GM18519 (cell line): ENCODE measurements at regions not wholly inside any gene's neighbourhood (a gene's known extent, or its start where the extent isn't known, plus 50 kb on each side); places are given as distances from the start of the nearest gene placed in this dataset.
"Not testable (repeated sequence)": the region's sequence is repeated elsewhere in the genome, so short reads cannot be mapped to it uniquely, and the experiment has no call there.

Experiments used
- ATAC-seq: cut with Tn5 transposase; IDR thresholded peaks from one replicate; pipeline ENCODE4 v1.9.1; 2021; ENCODE audit warnings: mild to moderate bottlenecking, moderate library complexity; ENCODE audit not compliant: unreplicated experiment, low FRiP score

DNA sequence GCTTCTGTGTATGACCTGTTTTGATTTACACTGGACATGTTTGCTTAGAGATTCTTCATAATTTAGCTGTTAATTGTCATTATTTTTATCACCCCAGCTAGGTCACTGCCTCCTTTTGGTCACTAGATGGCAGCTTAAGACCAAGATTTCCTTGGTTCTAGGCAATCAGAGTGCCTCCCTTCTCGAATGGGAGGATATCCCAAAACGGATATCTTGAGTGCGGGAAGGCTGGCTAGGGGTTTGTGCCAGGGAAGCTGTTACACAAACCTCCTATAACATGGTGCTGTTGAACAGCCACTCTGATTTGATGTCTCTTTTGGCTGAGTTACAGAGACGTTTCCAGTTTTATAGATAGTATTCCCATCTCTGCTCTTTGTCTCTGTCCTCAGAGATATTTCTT, 283.5 kb downstream of the S1PR1 start:
- ATAC-seq: peak; percentile 82

DNA sequence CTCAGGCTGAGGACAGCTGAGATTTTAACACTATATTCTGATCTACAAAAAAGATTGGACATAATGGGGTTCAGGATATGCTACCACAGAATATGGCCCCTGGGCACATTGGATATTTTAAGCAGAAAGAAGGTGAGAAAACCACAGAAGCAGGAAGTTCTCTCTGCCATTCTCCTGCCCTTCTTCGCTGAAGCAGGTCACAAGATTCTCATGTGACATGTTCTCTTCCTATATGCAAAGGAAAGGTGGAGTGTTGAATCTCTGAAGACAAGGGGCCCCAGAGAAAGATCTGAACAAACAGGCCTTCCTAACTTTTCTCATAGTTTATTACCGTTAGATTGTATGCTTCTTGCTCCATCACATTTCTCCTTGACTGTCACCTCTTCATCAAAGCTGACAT, 285.7 kb downstream of the S1PR1 start:
- no peak for ATAC-seq

DNA sequence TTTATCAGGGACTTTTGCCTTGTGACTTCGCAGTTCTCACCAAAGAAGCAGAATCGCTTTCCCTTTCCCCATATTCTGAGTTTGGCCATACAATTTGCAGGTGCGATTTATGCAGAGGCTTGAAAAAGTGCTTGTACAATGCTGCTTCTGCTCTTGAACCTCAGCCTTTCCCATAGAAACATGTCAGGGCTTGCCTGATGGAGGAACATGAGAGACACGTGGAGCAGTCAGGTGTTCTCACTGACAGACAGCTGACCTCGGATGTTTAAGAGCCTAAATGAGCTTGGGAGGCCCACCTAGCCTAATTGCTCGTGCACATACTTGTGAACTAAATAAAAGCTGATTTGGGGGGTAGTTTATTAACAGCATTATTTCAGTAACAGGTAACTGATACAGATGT, 290.0 kb downstream of the S1PR1 start:
- no peak for ATAC-seq

DNA sequence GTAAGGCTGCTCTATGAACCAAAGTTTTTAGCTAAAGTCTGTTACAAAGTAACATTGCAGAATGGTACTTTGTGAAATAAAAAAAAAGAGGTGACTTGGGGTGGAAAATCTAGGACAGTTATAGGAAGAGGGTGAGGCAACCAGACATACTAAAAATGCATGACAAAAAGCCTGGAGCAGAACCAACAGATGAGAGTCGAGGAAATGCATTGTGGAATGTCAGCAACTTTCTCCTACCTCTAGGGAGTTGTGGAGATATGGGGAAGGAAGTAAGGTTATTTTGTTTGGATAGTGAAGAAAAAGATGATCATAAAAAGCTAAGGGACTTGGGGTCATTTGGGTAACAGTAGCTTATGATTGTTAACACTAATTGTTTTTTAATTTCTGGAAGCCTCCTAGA, 295.6 kb downstream of the S1PR1 start:
- ATAC-seq: no peak

DNA sequence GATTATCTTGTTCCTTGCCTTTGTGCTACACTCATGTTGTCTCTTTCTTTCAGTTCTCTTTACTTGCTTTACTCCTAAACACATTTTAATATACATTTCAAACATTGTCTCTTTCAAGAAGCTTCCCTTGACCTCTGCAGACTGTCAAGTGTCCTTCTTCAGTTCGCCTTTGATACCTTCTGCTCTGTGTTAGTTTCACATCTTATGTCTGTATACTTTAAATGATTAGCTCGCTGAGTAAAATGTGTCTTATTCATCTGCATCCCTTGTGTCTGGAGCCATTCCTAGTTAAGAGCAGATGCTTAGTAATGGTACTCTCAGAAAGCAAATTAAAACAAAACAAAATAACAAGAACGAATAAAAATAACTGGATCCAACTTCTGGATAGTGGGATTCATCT, 303.3 kb downstream of the S1PR1 start:
- ATAC-seq: no peak

DNA sequence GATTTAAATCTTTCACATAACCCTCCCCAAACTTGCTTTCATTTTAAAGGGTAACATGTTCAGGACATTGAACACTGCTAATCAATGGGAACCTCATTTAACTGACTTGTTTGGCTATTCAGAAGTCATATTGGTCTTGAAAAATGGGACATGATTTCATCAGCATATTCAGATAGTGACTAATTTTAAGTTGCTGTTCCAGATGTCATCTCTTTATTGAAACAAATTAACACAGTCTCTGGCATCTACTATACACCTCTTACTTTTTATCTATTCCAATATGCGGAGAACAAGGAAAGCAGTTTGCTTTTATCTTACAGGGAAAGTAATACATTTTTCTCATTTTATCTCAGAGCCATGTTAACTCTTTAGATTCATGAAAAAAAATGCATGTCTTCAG, 310.1 kb downstream of the S1PR1 start:
- ATAC-seq: no peak

DNA sequence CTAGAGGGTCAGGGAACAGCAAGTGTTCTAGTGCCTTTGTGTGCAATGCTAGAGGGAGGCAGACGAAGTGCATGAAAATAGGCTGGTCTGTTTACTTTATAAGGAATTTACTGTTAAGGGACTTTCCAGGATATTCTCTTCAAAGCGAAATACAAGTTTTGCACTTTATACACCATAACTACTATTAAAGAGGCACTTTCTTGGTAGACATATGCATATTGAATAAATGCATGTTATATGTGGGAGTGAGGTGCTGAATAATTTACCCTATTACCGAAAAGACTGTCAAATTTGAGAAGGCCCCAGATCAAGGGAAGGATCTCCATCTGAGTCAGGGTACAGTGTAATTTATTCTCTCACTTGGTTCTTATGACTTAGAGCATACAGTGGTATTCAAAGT, 310.5 kb downstream of the S1PR1 start:
- no peak for ATAC-seq

DNA sequence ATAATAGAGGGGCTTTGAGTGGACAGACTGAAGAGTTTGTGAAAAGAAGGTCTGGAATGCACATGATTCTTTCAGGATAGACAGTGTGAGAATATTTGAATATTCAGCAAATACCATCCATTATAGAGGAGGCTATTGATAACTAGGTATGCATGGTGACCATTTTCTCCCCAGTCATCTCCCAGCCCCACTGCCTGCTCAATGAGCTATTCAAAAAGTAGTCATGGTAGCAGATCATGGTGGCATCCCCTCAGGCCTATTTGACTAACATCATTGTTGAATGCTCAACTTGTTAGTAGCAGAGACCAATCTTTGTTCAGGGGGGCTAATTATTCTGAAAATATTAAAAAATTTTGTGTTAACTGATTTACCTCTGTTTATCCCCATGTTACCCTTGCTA, 311.6 kb downstream of the S1PR1 start:
- no peak for ATAC-seq

DNA sequence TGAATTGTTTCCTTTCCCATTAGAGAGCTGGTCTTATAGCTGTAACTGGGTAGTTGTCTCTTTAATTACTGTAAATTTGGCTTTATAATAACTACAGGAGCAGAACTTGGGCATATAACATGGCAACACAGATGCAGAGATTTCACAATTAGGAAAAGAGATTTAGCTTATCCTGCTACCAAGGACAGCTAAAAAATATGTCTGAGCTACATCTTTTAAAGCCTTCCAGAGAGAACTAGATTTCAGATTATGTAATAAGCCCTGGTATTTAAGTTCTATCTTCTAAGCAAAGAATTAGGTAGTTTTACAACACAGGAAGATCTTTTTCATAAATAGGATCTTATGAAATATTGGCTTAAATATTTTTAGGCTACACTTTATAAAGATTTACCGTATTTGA, 313.8 kb downstream of the S1PR1 start:
- no peak for ATAC-seq

DNA sequence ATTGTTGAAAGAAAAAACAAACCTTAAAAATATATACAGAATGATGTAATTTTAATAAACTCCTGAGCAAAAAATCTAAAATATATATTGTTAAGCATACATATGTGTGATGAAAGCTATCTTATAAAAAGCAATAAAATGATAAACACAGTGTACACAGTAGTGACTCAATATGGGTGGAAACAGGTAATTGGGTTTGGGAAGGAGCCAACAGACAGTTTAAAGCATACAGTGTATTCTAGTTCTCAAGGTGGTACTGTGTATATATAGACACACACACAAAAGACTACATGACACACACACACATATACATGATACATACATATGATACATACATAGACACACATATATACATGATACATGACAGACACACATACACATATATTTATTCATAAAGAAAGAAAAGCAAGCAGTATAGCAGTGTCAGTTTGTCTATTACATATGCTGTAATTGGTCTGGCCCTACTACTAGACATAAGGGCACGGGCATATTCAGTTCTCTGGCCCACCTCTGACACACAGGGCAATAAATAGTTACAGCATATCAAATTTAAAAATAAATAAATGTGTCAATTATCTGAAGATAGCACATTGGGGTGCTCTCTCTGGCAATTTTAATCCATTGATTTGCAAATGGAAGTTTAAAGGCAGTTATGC, 330.2 kb downstream of the S1PR1 start:
- no peak for ATAC-seq

DNA sequence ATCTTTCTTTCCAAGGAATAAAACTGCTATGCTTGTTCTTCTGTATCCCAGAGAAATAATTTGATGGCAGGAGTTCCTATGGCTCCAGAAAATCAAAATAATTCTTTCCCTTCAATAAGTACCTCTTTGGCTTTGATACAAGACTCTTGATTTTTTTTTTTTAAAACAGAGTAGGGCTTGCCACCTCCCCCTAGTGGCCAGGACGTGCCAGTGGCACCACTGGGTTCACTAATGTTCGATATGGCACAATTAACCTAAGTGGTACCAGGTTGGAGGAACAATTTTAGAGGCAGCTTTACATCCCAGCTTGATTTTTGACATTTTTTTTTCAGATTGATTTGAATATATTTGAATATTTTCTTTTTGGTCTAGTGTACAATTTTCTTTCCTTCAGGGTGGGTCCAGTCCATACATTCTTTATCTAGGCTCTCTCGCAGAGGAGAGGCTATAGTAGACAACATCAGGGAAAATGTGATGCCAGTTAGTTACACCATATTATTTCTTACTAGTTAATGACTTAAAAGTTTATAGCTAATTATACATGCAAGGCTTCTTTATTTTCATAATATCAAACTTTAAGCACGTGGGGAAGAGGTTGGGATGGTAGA, 330.9 kb downstream of the S1PR1 start:
- peak; percentile 94 for ATAC-seq

DNA sequence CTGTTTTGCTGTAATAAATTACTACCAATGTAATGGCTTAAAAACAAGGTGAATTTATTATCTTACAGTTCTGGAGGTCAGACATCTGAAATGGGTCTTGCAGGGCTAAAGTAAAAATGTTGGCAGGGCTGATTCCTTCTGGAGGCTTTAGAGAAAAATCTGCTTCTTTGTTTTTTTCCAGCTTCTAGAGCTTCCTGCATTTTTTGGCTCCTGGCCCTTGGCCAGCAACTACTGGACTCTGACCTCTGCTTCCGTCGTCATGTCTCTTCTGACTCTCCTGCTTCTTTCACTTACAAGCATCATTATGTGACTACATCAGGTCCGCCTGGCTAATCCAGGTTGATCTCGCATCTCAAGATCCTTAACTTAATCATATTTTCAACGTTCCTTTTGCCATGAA, 350.9 kb downstream of the S1PR1 start:
- no peak for ATAC-seq

DNA sequence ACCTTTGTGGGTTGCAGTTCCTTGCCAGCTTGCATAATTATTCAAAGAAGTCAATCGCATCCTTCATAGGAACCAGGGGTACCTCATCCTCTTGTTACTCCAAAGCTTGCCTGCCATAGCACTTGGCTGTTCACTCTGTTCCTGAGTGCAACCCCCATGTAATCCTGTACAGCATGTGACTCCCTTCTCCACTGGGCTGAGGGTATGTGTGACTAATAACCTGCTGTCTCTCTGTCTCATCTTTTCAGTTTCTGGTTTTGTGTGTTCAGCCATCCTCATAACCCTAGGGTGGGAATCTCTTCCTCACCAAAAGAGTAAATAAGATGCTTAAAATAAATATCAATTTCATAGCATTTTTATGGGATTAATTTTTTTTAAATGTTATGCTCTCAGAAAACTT, 351.9 kb downstream of the S1PR1 start:
- no peak for ATAC-seq

DNA sequence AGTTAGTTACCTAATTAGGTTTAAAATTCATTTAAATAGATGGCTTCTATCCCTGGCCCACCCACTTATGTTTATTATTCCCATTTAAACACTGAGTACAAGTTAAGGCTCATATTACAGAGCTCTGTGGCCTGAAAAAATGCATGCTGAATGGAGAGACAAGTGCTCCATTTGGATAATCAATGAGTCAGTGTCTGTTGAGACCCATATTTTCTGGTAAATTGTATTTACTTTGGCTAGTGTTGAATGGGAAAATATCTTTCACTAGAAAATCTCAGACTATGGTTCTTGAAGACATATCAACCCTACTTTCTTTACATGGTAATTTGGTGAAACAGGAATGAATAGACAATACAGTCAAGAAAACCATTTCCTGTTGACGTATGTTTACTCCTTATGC, 356.0 kb downstream of the S1PR1 start:
- no peak for ATAC-seq

DNA sequence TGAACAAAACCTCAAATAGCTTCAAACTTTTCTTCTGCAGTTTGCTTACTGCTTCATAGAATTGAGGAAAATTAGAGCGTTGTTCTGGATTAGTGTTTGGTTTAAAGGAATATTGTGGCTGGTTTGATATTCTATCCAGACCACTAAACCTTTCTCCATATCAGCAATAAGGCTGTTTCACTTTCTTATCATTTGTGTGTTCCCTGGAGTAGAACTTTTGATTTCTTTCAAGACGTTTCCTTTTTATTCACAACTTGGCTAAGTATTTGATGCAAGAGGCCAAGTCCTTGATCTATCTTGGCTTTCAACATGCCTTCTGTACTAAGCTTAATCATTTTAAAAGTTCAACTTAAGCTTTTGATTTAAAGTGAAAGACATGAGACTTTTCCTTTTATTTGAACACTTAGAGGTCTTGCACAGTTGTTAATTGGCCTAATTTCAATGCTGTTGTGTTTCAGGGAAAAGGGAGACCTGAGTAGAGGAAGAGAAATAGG, 359.1 kb downstream of the S1PR1 start:
- no peak for ATAC-seq

DNA sequence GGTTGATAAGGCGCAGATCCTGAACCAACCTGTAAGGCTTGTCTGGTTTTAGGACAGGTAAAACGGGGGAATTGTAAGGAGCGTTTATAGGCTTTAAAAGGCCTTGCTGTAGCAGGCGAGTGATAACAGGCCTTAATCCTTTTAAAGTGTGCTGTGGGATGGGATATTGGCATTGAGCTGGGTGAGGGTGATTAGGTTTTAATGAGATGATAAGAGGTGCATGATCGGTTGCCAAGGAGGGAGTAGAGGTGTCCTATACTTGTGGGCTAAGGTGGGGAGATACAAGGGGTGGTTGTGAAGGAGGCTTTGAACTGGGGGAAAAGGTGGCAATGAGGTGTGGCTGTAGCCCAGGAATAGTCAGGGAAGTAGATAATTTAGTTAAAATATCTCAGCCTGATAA, 363.8 kb downstream of the S1PR1 start:
- ATAC-seq: not testable (repeated sequence)

DNA sequence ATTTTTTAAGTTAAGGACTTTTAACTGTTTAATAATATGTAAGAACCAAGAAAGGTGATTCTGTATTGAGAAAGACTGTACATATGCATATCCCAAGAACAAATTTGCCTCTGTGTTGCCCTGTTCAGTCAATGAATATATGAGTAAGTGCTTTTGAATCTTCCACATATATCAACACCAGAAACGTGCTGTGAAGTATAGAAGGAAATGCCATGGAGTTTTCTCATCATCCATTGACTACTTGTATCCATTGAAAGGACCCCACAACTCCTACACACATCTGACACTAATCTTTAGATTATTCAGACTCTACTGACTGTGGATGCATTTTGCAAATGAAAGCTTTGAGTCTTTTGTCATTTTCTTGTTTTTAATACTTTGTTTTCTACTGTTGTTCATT, 366.9 kb downstream of the S1PR1 start:
- ATAC-seq: no peak

DNA sequence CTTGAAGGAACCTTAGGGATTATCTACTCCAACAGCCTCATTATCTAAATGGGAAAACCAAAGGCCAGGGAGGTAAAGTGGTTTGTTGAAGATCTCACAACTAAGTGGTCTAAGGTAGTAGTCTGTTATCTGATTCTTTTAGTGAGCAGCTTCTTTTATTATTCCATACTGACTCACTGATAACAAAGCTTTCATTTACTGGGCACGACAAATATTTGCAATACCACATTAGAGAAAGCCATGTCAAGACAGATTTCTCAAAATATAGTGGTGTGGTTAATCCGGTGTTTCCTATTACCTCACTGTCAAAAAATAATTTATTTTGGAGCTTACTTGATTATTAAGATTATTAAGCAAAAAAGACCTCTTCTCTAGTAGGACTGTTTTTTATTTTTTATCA, 369.1 kb downstream of the S1PR1 start:
- no peak for ATAC-seq

DNA sequence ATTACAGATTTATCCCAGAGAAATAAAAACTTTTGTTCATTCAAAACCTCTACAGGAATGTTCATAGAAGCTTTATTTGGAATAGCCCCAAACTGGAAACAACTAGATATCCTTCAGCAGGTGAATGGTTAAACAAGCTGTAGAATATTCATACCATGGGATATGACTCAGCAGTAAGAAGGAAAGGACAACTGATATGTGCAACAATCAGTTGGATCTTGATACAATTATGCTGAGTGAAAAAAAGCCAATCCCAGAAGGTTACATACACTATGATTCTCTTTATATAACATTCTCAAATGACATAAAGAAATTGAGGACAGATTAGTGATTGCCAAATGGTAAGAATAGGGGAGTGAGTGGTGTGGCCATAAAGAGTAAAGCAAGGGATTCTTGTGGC, 376.7 kb downstream of the S1PR1 start:
- no peak for ATAC-seq

DNA sequence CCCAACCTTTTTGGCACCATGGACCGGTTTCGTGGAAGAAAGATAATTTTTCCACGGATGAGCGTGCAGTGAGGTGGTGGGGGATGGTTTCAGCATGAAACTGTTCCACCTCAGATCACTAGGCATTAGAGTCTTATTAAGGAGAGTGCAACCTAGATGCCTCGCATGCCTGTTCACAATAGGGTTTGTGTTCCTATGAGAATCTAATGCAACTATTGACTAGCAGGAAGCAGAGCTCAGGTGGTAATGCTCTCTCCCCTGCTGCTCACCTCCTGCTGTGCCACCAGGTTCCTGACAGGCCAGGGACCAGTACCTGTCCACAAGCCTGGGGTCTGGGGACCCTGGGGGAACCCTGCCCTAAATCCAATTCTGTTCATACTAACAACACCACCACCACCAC, 377.8 kb downstream of the OLFM3 start:
- ATAC-seq: no peak

DNA sequence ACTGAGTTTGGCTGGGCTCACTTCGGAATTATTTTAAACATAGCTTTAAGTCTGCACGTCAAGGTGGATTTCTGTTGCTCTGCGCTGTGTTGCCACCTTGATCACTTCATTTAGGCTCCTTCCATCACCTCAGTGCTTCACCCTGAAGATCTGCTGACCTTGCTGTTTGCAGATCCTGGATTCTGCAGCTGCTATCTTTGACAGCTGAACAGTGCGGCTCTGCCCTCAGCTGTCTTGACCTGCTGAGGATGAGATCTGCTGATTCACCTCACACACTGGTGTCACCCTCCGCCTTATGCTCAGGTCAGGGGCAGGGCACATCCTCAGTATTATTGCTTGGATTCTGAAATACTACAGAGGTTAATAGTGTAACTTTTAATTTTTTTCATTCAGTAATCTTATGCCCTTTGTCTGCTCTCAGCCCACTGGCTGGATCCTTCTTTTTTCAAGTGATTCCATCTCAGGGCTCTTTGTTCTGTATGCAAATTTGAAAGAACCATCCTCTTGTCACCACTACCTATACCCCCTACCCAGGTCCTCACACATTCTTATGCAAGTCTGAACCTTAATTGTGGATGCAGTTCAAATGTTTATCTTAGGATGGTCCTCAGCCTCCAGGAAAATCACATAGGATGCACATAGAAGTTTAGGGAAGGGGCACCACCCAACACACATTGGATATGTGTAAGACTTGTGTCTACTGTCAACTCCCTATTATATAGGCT, 364.0 kb downstream of the OLFM3 start:
- ATAC-seq: no peak

DNA sequence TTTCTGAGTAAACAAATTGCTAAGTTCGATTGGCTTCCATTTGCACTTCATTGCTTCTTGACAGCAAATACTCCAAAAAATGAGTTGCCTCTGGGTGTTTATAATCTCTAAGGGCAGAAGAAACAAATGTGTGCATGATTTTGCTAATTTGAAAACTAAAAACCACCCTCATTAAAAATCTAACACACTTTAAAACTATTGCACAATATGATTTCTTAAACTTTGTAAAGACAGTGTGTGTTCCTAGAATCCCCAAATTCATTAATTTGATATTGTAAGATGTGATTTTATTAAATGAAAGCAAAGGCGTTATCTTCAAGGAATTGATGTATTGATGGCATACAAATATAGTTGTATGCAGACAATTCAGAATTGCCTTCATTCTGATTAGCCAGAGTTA, 350.9 kb downstream of the OLFM3 start:
- ATAC-seq: no peak
